Superior temporal gyrus (tissue), 1 donor: ENCODE measurements at regions not wholly inside any gene's neighbourhood (a gene's known extent, or its start where the extent isn't known, plus 50 kb on each side); places are given as distances from the start of the nearest gene placed in this dataset.
A peak's percentile ranks its signal among the peaks of the same experiment; 100 is the strongest.
"Not testable (repeated sequence)": the region's sequence is repeated elsewhere in the genome, so short reads cannot be mapped to it uniquely, and the experiment has no call there.

Experiments used
- DNase-seq: peaks from one replicate; pipeline ENCODE4 v3.0.0-alpha.2; 2016; ENCODE audit errors: extremely low spot score

DNA sequence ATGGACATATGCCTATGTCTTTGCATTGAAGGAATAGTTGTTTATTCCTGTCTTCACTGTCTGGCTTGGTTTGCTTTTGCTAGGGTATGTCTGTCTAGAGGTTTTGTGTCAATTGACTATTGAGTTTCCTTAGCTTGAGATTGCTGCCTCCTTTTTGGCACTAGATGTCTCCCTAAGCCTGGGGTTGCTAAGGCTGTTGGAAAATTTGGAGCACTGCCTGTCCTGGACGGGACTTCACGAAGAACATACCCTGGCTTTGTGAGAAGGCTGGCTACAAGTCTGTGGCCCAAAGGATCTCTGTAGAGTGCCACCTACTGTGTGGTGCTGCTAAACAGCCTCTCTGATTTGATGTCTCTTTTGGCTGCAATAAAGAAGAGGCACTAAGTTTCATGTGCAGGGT, 183.8 kb upstream of the NUDT10 start:
- DNase-seq, result peak; percentile 11

DNA sequence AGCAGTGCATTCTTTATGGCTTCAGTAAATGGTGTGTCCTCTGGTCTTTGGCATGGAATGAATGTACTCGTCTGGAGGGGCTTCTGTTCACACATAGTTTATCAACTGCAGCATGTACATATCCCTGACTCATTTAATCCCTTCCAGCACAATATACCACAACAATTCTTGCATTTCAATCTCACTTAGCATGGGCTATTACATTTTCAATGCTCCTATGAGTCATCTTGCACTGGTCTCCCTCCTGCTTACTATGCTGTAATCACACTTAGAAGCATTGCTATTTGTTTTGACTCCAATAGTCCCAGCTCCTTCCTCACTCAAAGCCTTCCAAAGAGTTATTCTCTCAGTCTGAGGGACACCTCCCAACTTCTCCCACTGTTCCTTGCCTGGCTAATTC, 180.9 kb upstream of the NUDT10 start:
- no peak for DNase-seq

DNA sequence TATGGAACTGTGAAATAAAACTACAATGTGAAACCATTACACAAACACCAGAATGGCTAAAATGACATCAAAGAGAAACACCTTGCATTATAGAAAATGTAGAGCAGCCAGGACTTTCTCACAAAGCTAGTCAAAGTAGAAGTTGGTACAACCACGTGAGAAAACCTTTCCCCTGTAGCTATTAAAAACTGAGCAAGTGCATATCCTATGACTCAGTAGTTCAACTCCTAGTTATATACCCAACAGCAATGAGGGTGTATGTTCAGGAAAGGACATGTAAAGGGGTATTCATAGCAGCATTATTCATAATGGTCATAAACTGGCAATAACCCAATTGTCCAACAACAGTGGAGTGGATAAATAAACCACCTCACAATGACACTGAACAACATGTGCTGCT, 177.5 kb upstream of the NUDT10 start:
- no peak for DNase-seq

DNA sequence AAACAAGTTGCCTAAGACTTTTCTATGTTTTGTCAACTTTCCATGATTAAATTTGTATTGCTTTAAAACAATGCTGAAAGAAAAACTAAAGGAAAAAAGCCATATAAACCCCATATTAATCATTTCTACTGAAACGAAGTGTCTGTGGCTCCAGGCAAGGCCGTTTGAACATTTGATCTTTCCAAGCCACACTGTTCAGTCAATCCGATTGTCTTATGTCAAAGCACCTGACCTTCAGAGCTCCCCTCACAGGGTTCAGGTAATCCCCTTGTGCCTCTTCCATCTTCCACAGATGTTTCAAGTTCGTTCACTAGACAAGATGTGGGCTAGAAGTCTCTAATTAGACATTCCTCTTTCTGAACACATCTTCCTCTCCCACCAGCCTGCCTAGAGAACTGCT, 177.1 kb upstream of the NUDT10 start:
- no peak for DNase-seq

DNA sequence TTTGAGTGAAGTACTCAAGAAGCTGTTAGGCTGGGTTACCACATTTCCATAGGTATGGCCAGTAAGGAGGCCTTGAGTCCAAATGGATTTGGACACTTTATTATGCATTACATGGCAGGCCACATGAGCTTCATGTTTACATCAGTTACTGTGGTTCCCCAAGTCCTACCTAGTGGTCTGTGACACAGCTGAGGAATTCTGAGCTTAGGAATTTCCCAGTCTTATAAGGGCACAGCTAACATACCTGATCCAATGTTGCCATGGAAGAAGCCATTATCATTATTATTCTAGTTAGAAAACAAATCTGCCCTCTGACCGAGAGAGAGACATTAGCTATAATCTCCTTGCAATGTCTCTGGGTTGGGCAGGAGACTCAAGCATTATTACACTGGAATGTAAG, 174.4 kb upstream of the NUDT10 start:
- no peak for DNase-seq

DNA sequence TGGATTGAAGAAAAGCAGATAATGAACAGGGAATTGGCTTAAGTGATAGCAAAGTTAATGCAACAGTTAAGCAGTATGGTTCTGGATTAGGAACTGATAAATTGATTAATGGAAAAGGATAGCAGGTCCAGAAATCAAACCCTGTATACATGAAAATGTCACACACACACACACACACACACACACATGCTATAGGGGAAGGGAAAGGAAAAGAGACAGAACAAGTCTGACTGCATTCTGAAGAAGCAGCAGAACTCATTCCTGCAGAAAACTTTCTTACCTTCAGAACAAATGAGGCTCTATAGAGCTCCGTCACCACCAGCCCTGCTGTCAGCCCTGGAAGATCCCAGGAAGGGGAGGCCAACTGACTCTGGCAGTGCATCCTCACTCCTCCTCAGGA, 173.2 kb upstream of the NUDT10 start:
- not testable (repeated sequence) for DNase-seq

DNA sequence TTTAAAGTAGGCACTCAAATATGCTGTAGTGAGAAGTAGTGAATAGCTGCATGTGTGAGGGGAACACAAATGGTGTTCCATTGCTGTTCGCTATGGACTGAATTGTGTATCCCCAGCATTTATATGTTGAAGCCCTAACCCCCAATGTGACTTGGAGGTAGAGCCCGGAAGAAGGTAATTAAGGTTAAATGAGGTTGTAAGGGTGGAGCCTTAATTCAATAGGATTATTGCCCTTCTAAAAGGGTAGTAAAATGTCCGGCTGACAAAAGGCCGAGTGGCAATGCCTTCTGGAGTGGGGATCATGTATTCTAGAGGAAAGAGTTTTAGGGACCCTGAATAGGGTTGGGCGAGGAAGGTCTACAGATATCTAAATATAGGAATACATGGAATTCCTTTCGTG, 168.9 kb upstream of the NUDT10 start:
- DNase-seq, result no peak

DNA sequence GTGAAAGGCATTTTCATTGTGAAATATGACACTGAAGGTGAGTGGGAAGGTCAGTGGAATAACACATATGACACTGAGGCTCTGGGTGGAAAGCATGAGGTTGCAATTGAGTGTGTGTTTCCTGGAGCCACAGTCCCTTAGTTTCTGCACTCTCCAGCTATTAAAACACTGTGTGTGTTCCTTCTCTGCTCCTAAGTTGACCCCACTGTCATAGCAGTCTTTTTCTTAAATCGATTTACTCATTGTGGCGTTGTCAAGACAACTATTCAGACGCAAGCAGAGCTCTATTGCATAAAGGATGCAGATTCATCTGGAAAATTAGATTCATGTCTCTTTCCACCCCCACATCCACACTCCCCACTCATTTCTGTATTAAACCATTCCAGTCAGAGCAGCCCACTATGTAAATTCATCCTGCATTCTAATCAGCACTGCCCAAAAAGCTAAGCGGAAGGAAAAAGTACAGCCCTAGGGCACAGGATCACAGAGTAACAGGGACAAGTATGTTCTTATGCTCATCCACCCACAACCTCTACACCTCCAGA, 154.2 kb upstream of the NUDT10 start:
- not testable (repeated sequence) for DNase-seq

DNA sequence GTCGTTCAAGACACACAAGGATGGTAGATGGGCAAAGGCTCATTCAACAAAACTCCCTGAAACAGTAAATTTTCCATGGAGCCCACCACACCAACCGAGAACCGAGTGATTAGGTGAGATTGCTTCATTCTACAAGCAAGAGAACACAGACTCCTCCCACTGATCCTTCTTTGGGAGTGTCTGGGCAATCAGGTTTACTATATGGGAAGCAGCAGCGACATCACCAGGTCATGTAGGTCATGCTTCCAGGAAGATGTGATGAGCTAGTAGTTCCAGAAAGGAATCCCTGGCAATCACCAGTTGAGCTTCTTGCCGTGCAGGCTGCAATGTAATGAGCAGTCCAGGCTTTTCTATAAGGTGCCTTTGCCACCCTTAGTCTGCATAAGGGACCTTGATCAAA, 152.8 kb upstream of the NUDT10 start:
- DNase-seq, result not testable (repeated sequence)

DNA sequence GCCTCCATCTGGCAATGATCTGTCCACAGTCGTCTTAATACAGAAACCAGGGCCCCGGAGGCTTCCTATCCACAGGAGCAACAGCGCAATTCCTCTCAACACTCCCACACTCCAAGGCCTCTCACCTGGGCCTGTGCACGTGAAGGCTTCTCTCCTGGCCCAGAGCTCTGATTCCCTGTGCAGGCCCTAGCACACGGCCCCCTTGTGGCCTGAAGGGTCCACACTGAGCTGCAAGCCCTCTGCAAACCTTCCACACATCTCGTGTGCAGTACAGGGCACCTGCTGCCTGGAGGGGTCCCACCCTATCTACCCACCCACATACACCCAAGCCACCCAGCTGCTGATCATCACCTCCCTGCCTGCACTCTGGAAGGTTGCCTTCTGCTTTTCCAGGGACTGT, 150.1 kb upstream of the NUDT10 start:
- no peak for DNase-seq

DNA sequence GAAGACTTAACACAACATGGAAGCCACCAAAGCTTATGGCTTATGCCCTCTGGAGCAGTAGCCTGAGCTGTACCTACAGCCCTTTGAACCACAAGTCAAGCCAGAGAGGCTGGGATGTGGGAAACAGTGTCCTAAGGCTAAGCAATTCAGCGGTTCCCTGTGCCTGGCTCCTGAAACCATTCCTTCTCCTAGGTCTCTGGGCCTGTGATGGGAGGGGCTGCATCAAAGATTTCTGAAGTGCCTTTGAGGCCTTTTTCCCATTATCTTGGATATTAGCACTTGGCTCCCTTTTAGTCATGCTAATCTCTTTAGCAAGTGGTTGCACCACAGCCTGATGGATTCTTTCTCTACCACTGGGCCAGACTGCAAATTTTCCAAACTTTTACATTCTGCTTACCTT, 140.5 kb upstream of the NUDT10 start:
- no peak for DNase-seq

DNA sequence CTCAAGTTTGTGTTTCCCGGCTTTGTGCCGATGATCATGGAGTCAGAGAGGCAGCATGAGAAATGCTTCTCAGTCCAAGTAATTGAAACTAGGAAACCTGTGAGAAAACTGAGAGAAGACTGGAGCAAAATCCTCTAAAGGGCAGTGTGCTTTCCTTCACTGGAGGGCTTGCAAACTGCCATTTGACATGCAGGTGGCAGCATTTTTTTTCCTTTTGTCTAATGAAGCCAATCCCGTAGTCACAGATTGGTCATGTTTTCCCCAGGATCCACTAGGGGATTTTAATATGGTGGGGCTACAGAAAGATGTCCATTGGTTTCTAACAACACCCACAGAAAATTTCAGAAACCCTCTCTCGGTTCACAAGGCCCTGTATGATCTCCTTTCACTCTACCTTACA, 117.4 kb upstream of the NUDT10 start:
- no peak for DNase-seq

DNA sequence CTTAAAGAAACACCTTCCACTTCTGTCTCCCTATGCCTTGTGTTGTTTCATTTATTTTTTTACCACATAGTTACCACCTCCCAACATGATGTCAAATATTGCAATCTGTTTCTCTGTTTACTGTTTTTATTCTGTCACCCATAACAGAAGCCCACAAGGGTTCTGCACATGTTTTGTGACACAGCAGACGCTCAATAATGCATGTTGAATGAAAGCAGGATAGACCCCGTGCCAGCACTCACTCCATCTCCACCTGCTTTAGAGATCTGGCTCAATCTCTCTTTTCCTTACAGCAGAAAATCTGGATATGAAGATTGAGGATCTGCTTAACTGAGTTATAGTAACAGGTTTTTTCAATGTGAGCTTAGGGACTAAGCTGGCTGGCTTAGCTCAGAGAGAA, 116.8 kb upstream of the NUDT10 start:
- no peak for DNase-seq

DNA sequence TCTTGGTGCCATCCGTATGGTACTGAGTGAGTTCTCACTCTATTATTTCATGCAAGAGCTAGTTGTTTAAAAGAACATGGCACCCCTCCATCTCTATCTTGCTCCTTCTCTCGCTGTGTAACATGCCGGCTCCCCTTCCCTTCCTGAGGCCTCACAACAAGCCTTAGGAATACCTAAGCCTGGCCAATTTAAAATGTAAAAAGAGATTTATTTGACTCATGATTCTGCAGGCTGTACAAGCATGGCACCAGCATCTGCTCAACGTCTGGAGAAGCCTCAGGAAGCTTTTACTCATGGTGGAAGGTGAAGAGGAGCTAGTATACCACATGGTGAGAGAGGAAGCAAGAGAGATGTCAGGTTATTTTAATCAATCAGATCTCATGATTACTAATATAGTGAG, 90.4 kb upstream of the NUDT10 start:
- no peak for DNase-seq

DNA sequence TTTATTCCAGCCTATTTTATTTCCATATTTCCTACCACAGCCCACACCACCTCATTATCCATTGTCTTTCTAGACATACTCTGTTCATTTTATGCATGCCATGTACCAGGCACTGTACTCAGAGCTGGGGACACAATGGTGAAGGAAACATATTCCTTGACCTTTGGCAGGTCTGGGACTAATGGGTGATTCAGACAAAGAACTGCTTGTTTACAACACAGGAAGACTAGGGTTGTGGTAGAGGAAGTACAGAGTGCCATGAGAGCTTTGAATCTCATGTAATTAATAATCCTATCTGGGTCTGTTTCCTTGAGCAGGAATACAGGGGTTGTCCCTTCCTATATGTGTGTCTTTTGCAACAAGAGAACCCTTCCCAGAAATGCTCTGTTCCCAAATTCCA, 75.1 kb upstream of the NUDT10 start:
- no peak for DNase-seq

DNA sequence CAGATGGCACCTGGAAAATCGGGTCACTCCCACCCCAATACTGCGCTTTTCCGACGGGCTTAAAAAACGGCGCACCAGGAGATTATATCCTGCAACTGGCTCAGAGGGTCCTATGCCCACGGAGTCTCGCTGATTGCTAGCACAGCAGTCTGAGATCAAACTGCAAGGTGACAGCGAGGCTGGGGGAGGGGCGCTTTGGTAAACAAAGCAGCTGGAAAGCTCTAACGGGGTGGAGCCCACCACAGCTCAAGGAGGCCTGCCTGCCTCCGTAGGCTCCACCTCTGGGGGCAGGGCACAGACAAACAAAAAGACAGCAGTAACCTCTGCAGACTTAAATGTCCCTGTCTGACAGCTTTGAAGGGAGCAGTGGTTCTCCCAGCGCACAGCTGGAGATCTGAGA, 70.4 kb upstream of the NUDT10 start:
- DNase-seq, result not testable (repeated sequence)

DNA sequence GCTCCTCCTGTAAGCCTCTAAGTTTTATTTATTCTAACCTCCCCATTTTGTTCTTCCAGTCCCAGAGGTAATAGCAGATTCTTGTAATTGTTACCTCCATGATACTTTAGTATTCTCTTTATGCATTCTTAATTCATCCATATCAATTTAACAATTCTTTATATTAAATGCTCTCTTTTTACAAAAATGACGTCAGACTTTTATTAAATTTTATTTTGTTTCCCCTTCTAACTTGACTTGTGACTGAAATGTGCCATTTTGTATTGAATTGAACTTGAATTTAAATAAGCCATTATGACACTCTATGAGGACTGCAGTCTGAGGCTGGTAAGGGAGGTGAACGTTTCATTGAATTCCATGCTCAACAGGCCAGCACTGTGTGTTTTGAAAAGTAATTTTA, 60.0 kb upstream of the NUDT10 start:
- no peak for DNase-seq

DNA sequence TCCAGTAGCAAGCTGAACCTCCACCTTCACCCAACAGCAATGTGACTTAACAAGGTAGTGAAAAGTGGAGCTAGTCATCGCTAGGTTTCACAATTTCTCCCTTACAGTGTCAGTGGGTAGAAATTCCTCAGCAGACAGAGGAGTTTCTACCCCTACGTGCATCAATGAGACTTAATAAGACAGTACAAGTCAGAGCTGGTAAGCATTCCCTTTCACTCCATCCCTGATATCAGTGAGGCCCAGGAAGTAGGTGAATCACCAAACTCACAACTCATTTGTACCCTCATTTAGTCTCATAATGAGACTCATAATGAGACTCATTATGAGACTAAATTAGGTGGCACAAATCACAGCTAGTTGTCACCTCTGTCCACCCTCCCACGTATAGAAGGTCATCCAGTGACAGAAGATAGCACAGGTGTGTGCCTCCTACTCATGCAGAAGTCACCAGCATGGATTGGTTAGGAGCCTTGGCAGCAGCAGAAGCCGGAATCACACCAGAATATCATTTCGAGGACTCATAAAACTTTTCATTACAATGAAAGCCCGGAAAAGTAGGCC, 50.8 kb upstream of the NUDT10 start:
- no peak for DNase-seq
